ENCODE measurements at regions not wholly inside any gene's neighbourhood (a gene's known extent, or its start where the extent isn't known, plus 50 kb on each side); places are given as distances from the start of the nearest gene placed in this dataset.

- no peak for TF ChIP-seq CTCF (conservative IDR thresholded peaks at IDR 0.05 in 1 of 2, IDR thresholded peaks at IDR 0.05 in 1 of 2; ENCODE audit: low read depth in 1 of 2, low read length in 2 of 2)
- TF ChIP-seq EZH2 (IDR thresholded peaks at IDR 0.05; ENCODE audit: low read length, missing control alignments), result no peak
Observed at GRCh38 chr2:236403811-236404210, 139.6 kb upstream of the ASB18 start.

All from fibroblast of lung (primary cell).